HCT116 (cell line): ENCODE measurements at regions not wholly inside any gene's neighbourhood (a gene's known extent, or its start where the extent isn't known, plus 50 kb on each side); places are given as distances from the start of the nearest gene placed in this dataset.

Source experiments
- ATAC-seq: fragments of 200-7000 bp; cut with Tn5 transposase; 2 replicates; pipeline ENCODE4 v1.9.1; 2020; ENCODE audit warnings: mild to moderate bottlenecking, moderate library complexity
- BruUV-seq: library from RNA; stranded (reverse); fragments of 400-500 nt; replicated peaks from 2 replicates; lab custom pipeline; 2021; lab: Mats Ljungman, UMichigan
- CTCF ChIA-PET: fragments of 300-600 bp; sonication (Branson Sonifier 250); formaldehyde crosslinking; loops from one replicate; lab custom pipeline; 2021; ENCODE audit warnings: antibody characterized with exemption; lab: Charles Lee
- POLR2A ChIA-PET: fragments of 300-600, 350-600 bp; sonication (Branson Sonifier 250); formaldehyde crosslinking; loops from one replicate; lab custom pipeline; 2021; ENCODE audit warnings: antibody characterized with exemption; lab: Charles Lee
- RAD21 ChIA-PET, 2 experiments: fragments of 300-600 bp; sonication (Branson Sonifier 250); formaldehyde crosslinking; loops; one replicate each; lab custom pipeline; 2023; ENCODE audit warnings: low total read pairs in 2 of 2; ENCODE audit not compliant: uncharacterized antibody in 2 of 2, unreplicated experiment in 2 of 2, low non-redundant PET in 1 of 2; lab: Charles Lee
- DNase-seq: peaks from one replicate; pipeline ENCODE4 v3.0.0-alpha.2; 2010; ENCODE audit warnings: low read depth, low spot score
- H2AFZ ChIP-seq: fragments of 200-600 bp; shearing (Covaris generic), sonication (generic); 2 replicates; pipeline ENCODE4 v1.6.1; 2017; ENCODE audit warnings: low read depth, mixed run types, mixed read lengths, antibody characterized with exemption, low read length; ENCODE audit not compliant: poor library complexity, severe bottlenecking
- H3K27ac ChIP-seq: 2 replicates; pipeline ENCODE4 v1.5.1; 2012; ENCODE audit warnings: low read depth, low read length
- H3K27me3 ChIP-seq: fragments of 200-600 bp; sonication (generic); 2 replicates; pipeline ENCODE4 v1.6.1; 2016; ENCODE audit warnings: mixed run types, low read length, mixed read lengths; ENCODE audit not compliant: insufficient read depth
- H3K36me3 ChIP-seq, 2 experiments: fragments of 200-500 bp in 1 of 2; fragments of 200-600 bp in 1 of 2; sonication (Bioruptor generic) in 1 of 2; sonication (generic) in 1 of 2; 2 replicates each; pipeline versions ENCODE4 v1.5.1 to v1.6.1; 2014 to 2016; ENCODE audit warnings: low read length in 2 of 2, inconsistent platforms in 1 of 2, mixed read lengths in 1 of 2, mixed run types in 1 of 2; ENCODE audit not compliant: insufficient read depth in 2 of 2, control insufficient read depth in 1 of 2
- H3K4me1 ChIP-seq, 2 experiments: fragments of 200-600 bp in 1 of 2; sonication (generic) in 1 of 2; 2 replicates each; pipeline versions ENCODE4 v1.5.1 to v1.6.1; 2012 to 2017; ENCODE audit warnings: low read length in 2 of 2, inconsistent platforms in 1 of 2, mild to moderate bottlenecking in 1 of 2, mixed read lengths in 1 of 2, mixed run types in 1 of 2, moderate library complexity in 1 of 2; ENCODE audit not compliant: insufficient read depth in 2 of 2, control insufficient read depth in 1 of 2
- H3K4me2 ChIP-seq: fragments of 200-600 bp; sonication (generic); 2 replicates; pipeline ENCODE4 v1.6.1; 2017; ENCODE audit warnings: mixed run types, low read length, mixed read lengths
- H3K4me3 ChIP-seq, 2 experiments: fragments of 200-600 bp in 1 of 2; sonication (generic) in 1 of 2; replicated peaks in 1 of 2; 2 replicates each; pipeline ENCODE4 v1.5.1; 2011 to 2016; ENCODE audit warnings: low read length in 2 of 2, control low read depth in 1 of 2, low read depth in 1 of 2, mild to moderate bottlenecking in 1 of 2, mixed read lengths in 1 of 2, mixed run types in 1 of 2
- H3K79me2 ChIP-seq: fragments of 200-600 bp; sonication (generic); 2 replicates; pipeline ENCODE4 v1.6.1; 2017; ENCODE audit warnings: mild to moderate bottlenecking, mixed run types, low read length, moderate library complexity, mixed read lengths; ENCODE audit not compliant: insufficient read depth
- H3K9ac ChIP-seq: fragments of 200-600 bp; sonication (generic); 2 replicates; pipeline ENCODE4 v1.6.1; 2016; ENCODE audit warnings: low read length, mixed read lengths
- H3K9me2 ChIP-seq: fragments of 200-600 bp; sonication (generic), shearing (Covaris generic); 2 replicates; pipeline ENCODE4 v1.6.1; 2017; ENCODE audit warnings: mixed run types, mild to moderate bottlenecking, moderate library complexity; ENCODE audit not compliant: insufficient read depth
- H3K9me3 ChIP-seq, 2 experiments: fragments of 200-500 bp in 1 of 2; fragments of 200-600 bp in 1 of 2; sonication (Bioruptor generic) in 1 of 2; sonication (generic) in 1 of 2; 2 replicates each; pipeline ENCODE4 v1.6.1; 2014 to 2017; ENCODE audit warnings: low read length in 2 of 2, mixed read lengths in 2 of 2, inconsistent platforms in 1 of 2, low read depth in 1 of 2, mild to moderate bottlenecking in 1 of 2, mixed run types in 1 of 2, moderate library complexity in 1 of 2; ENCODE audit not compliant: control insufficient read depth in 1 of 2, insufficient read depth in 1 of 2
- H4K20me1 ChIP-seq: fragments of 200-600 bp; sonication (generic), shearing (Covaris generic); 2 replicates; pipeline ENCODE4 v1.6.1; 2017; ENCODE audit warnings: mixed run types, mild to moderate bottlenecking, moderate library complexity; ENCODE audit not compliant: insufficient read depth
- CBX3 ChIP-seq: IDR thresholded peaks from 2 replicates; pipeline ENCODE4 v1.6.1; 2012; ENCODE audit warnings: low read depth
- CEBPB ChIP-seq: IDR thresholded peaks from 2 replicates; pipeline ENCODE4 v1.6.1; 2012; ENCODE audit warnings: low read depth
- CTCF ChIP-seq, 3 experiments: fragments of 200-600 bp in 1 of 3; sonication (generic) in 1 of 3; IDR thresholded peaks in 2 of 3; conservative IDR thresholded peaks in 1 of 3; 2 replicates each; pipeline ENCODE4 v1.5.1; 2012 to 2017; ENCODE audit warnings: low read depth in 2 of 3, low read length in 2 of 3, antibody characterized with exemption in 1 of 3, borderline replicate concordance in 1 of 3, control low read depth in 1 of 3, mild to moderate bottlenecking in 1 of 3, mixed read lengths in 1 of 3, mixed run types in 1 of 3, moderate library complexity in 1 of 3; ENCODE audit not compliant: insufficient read depth in 1 of 3
- EGR1 ChIP-seq: IDR thresholded peaks from 2 replicates; pipeline ENCODE4 v1.6.1; 2012; ENCODE audit warnings: low read depth
- EZH2 ChIP-seq: fragments of 200-600 bp; sonication (generic); IDR thresholded peaks from 2 replicates; pipeline ENCODE4 v1.6.1; 2017; ENCODE audit warnings: antibody characterized with exemption, mixed run types
- EZH2phosphoT487 ChIP-seq: fragments of 200-600 bp; IDR thresholded peaks from 2 replicates; pipeline ENCODE4 v1.6.1; 2018; ENCODE audit warnings: antibody characterized with exemption, borderline replicate concordance
- POLR2A ChIP-seq: IDR thresholded peaks from 2 replicates; pipeline ENCODE4 v1.7.0; 2011; ENCODE audit warnings: borderline replicate concordance; ENCODE audit not compliant: insufficient read depth, insufficient read length; ENCODE audit errors: extremely low read depth
- POLR2AphosphoS5 ChIP-seq: IDR thresholded peaks from 2 replicates; pipeline ENCODE4 v1.6.1; 2011; ENCODE audit warnings: mild to moderate bottlenecking, low read depth, low read length, moderate library complexity
- RAD21 ChIP-seq: IDR thresholded peaks from 2 replicates; pipeline ENCODE4 v1.6.1; 2012; ENCODE audit warnings: low read depth, mild to moderate bottlenecking
- REST ChIP-seq: IDR thresholded peaks from 2 replicates; pipeline ENCODE4 v1.6.1; 2012; ENCODE audit warnings: low read depth
- SP1 ChIP-seq: IDR thresholded peaks from 2 replicates; pipeline ENCODE4 v1.6.1; 2012; ENCODE audit warnings: low read depth
- SRF ChIP-seq: IDR thresholded peaks from 2 replicates; pipeline ENCODE4 v1.6.1; 2012; ENCODE audit warnings: low read depth
- TCF7L2 ChIP-seq: IDR thresholded peaks from 2 replicates; pipeline ENCODE4 v1.7.0; 2011; ENCODE audit warnings: borderline replicate concordance, inconsistent platforms; ENCODE audit not compliant: insufficient read depth, insufficient read length; ENCODE audit errors: extremely low read depth
- YY1 ChIP-seq: IDR thresholded peaks from 2 replicates; pipeline ENCODE4 v1.6.1; 2011; ENCODE audit warnings: low read length, low read depth, moderate library complexity, mild to moderate bottlenecking; ENCODE audit not compliant: insufficient replicate concordance; ENCODE audit errors: extremely low read depth
- ZNF274 ChIP-seq: fragments of 200-500 bp; sonication (Bioruptor generic); IDR thresholded peaks from 2 replicates; pipeline ENCODE4 v1.6.1; 2014; ENCODE audit warnings: mild to moderate bottlenecking, low read depth, low read length, inconsistent platforms
- intact Hi-C: fragments of 100-400 bp; cut with micrococcal nuclease; formaldehyde crosslinking; loops from 2 replicates; pipeline ENCODE4 v1.10.0; 2022

- TF ChIP-seq CTCF (IDR thresholded peaks at IDR 0.05 in 2 of 3, conservative IDR thresholded peaks at IDR 0.05 in 1 of 3; ENCODE audit: borderline replicate concordance in 1 of 3, insufficient read depth in 1 of 3, low read depth in 2 of 3, low read length in 2 of 3): no peak
- no peak for TF ChIP-seq EZH2phosphoT487
Observed at GRCh38 chr20:17062712-17063111, 164.1 kb upstream of the PCSK2 start (continued).

GRCh38 chr20:17066902-17067301, 159.9 kb upstream of the PCSK2 start:
- intact Hi-C loops: no loop called here

More at GRCh38 chr20:17066902-17067301, 159.9 kb upstream of the PCSK2 start:
- Histone ChIP-seq H3K79me2 (no peaks in the 10 kb centered on the region), H4K20me1 (no peaks in the 10 kb centered on the region), H3K9me2 (no peaks in the 10 kb centered on the region), H3K4me1 (no peaks in the 10 kb centered on the region), H3K4me2 (no peak overlapping the region), H2AFZ (no peak overlapping the region), H3K27ac (no peak overlapping the region), H3K9me3 (no peaks in the 10 kb centered on the region), H3K36me3 (no peaks in the 10 kb centered on the region), H3K4me3 (no peak overlapping the region), H3K27me3 (no peaks in the 10 kb centered on the region), H3K9ac (no peak overlapping the region)
- ChIA-PET CTCF (no interaction called here), RAD21 (no interaction called here), POLR2A (no interaction called here)
- no TSS peak for BruUV-seq
- DNase-seq (no peak), ATAC-seq (no peak)
- no peak for TF ChIP-seq CEBPB
- no peak for TF ChIP-seq TCF7L2
- no peak for TF ChIP-seq CTCF (IDR thresholded peaks at IDR 0.05 in 2 of 3, conservative IDR thresholded peaks at IDR 0.05 in 1 of 3; ENCODE audit: borderline replicate concordance in 1 of 3, insufficient read depth in 1 of 3, low read depth in 2 of 3, low read length in 2 of 3)
- TF ChIP-seq RAD21: no peak
- no peak for TF ChIP-seq CBX3
- no peak for TF ChIP-seq YY1
- TF ChIP-seq SRF: no peak
- TF ChIP-seq POLR2A: no peak
- no peak for TF ChIP-seq EGR1
- no peak for TF ChIP-seq REST
- no peak for TF ChIP-seq SP1
- no peak for TF ChIP-seq POLR2AphosphoS5
- no peak for TF ChIP-seq EZH2
- no peak for TF ChIP-seq ZNF274
